ENCODE measurements at regions not wholly inside any gene's neighbourhood (a gene's known extent, or its start where the extent isn't known, plus 50 kb on each side); places are given as distances from the start of the nearest gene placed in this dataset.
A peak's percentile ranks its signal among the peaks of the same experiment; 100 is the strongest.

- TF ChIP-seq E2F5 (CRISPR knock-in tag; IDR thresholded peaks at IDR 0.05) = no peak
- no peak for TF ChIP-seq CDX4 (CRISPR knock-in tag; IDR thresholded peaks at IDR 0.05; ENCODE audit: borderline replicate concordance)
- no peak for TF ChIP-seq FOXJ3 (CRISPR knock-in tag; IDR thresholded peaks at IDR 0.05; ENCODE audit: borderline replicate concordance)
- TF ChIP-seq ZNF423 (CRISPR knock-in tag; IDR thresholded peaks at IDR 0.05) = no peak
- no peak for TF ChIP-seq ZBTB21 (CRISPR knock-in tag; IDR thresholded peaks at IDR 0.05; ENCODE audit: borderline replicate concordance)
- no peak for TF ChIP-seq ZNF232 (CRISPR knock-in tag; IDR thresholded peaks at IDR 0.05)
- no peak for TF ChIP-seq RORB (CRISPR knock-in tag; IDR thresholded peaks at IDR 0.05)
Measured at GRCh38 chr4:64533637-64534036, 124.4 kb upstream of the TECRL start (continued).

GRCh38 chr4:64533159-64533558 is 123.9 kb upstream of the TECRL start:
- Mint-ChIP-seq H3K27ac (no peak overlapping the region), H3K4me3 (no peak overlapping the region), H3K9me3 (no peaks in the 10 kb centered on the region), H3K27me3 (ENCODE audit: low read depth) (no peaks in the 10 kb centered on the region), H3K4me1 (no peaks in the 10 kb centered on the region), H3K36me3 (no peaks in the 10 kb centered on the region)
- ChIA-PET CTCF (no interaction called here), POLR2A (no interaction called here)
- DNase-seq (ENCODE audit: low spot score) (no peak), ATAC-seq (no peak)
- no peak for TF ChIP-seq ZNF671 (CRISPR knock-in tag; IDR thresholded peaks at IDR 0.05)
- TF ChIP-seq JAZF1 (CRISPR knock-in tag; IDR thresholded peaks at IDR 0.05) = no peak
- no peak for TF ChIP-seq STAT6 (CRISPR knock-in tag; conservative IDR thresholded peaks at IDR 0.05; ENCODE audit: low read depth)
- no peak for TF ChIP-seq ZBTB21 (CRISPR knock-in tag; IDR thresholded peaks at IDR 0.05; ENCODE audit: borderline replicate concordance)

- no peak for DNase-seq (ENCODE audit: low spot score)
- CTCF ChIA-PET = interaction anchor here (1.1 kb wide), 1 partner anchor 65 kb away, joined by 3 read pairs; no protein-coding TSS in a partner anchor
- no peak overlapping the region for H3K27ac Mint-ChIP-seq
- H3K4me3 Mint-ChIP-seq = no peak overlapping the region
- no peaks in the 10 kb centered on the region for H3K9me3 Mint-ChIP-seq
- H3K27me3 Mint-ChIP-seq (ENCODE audit: low read depth) = no peaks in the 10 kb centered on the region
- H3K4me1 Mint-ChIP-seq = peaks cover 17% of the 10 kb centered on the region
- peak; percentile 76 for ATAC-seq
- POLR2A ChIA-PET = interaction anchor here (0.6 kb wide), 1 partner anchor 836 kb away, joined by 4 read pairs; no protein-coding TSS in a partner anchor
- no peaks in the 10 kb centered on the region for H3K36me3 Mint-ChIP-seq
- TF ChIP-seq NFE2L1 (CRISPR knock-in tag; IDR thresholded peaks at IDR 0.05) (no peak), ZNF671 (CRISPR knock-in tag; IDR thresholded peaks at IDR 0.05) (no peak), TEAD4 (CRISPR knock-in tag; IDR thresholded peaks at IDR 0.05) (no peak), NR3C1 (CRISPR knock-in tag; conservative IDR thresholded peaks at IDR 0.05; ENCODE audit: low read depth) (no peak), USF2 (CRISPR knock-in tag; IDR thresholded peaks at IDR 0.05) (no peak), CBFB (CRISPR knock-in tag; IDR thresholded peaks at IDR 0.05; ENCODE audit: low read depth) (no peak), NR2C2 (CRISPR knock-in tag; IDR thresholded peaks at IDR 0.05) (no peak), CDX4 (CRISPR knock-in tag; IDR thresholded peaks at IDR 0.05; ENCODE audit: borderline replicate concordance) (no peak), GRHL2 (CRISPR knock-in tag; IDR thresholded peaks at IDR 0.05; ENCODE audit: insufficient replicate concordance, severe bottlenecking) (no peak), STAT6 (CRISPR knock-in tag; conservative IDR thresholded peaks at IDR 0.05; ENCODE audit: low read depth) (no peak), ARID4B (CRISPR knock-in tag; IDR thresholded peaks at IDR 0.05; ENCODE audit: borderline replicate concordance) (no peak), GABPB1 (CRISPR knock-in tag; IDR thresholded peaks at IDR 0.05) (no peak), OVOL2 (CRISPR knock-in tag; IDR thresholded peaks at IDR 0.05; ENCODE audit: borderline replicate concordance) (no peak), SP1 (CRISPR knock-in tag; conservative IDR thresholded peaks at IDR 0.05) (no peak)
Measured at GRCh38 chr4:64520421-64520820, 111.2 kb upstream of the TECRL start.
